HL-60 (cell line): ENCODE measurements at regions not wholly inside any gene's neighbourhood (a gene's known extent, or its start where the extent isn't known, plus 50 kb on each side); places are given as distances from the start of the nearest gene placed in this dataset.

ENCODE experiments used
- DNase-seq, 2 experiments: peaks; one replicate each; pipeline ENCODE4 v3.0.0-alpha.2; 2010 to 2020; ENCODE audit warnings: low read depth in 1 of 2, low spot score in 1 of 2
- H3K27ac ChIP-seq: fragments of 250-450 bp; sonication (Bioruptor Pico); replicated peaks from 2 replicates; pipeline ENCODE4 v1.5.1; 2020; ENCODE audit warnings: mild to moderate bottlenecking, moderate library complexity
- H3K27me3 ChIP-seq: fragments of 250-450 bp; sonication (Bioruptor Pico); 2 replicates; pipeline ENCODE4 v1.5.1; 2021; ENCODE audit warnings: mild to moderate bottlenecking, moderate library complexity; ENCODE audit not compliant: insufficient read depth, poor library complexity, severe bottlenecking
- H3K4me3 ChIP-seq: replicated peaks from 2 replicates; pipeline ENCODE4 v1.5.1; 2011; ENCODE audit warnings: mild to moderate bottlenecking, control low read depth, low read length; ENCODE audit not compliant: insufficient read depth
- GABPA ChIP-seq: IDR thresholded peaks from 2 replicates; pipeline ENCODE4 v1.6.1; 2012; ENCODE audit warnings: low read depth
- POLR2AphosphoS5 ChIP-seq: IDR thresholded peaks from 2 replicates; pipeline ENCODE4 v1.6.1; 2012; ENCODE audit warnings: low read depth
- SPI1 ChIP-seq: IDR thresholded peaks from 2 replicates; pipeline ENCODE4 v1.6.1; 2012; ENCODE audit warnings: low read depth, mild to moderate bottlenecking, borderline replicate concordance
- TF ChIP-seq, protein P1 (sequence below): IDR thresholded peaks from one replicate; pipeline ENCODE4 v1.5.1; 2011; ENCODE audit warnings: low read length, control low read depth, inconsistent platforms; ENCODE audit not compliant: insufficient read depth
- TF ChIP-seq, protein P2 (sequence below): IDR thresholded peaks from 2 replicates; pipeline ENCODE4 v1.6.1; 2012; ENCODE audit warnings: low read depth; ENCODE audit not compliant: insufficient replicate concordance

DNA sequence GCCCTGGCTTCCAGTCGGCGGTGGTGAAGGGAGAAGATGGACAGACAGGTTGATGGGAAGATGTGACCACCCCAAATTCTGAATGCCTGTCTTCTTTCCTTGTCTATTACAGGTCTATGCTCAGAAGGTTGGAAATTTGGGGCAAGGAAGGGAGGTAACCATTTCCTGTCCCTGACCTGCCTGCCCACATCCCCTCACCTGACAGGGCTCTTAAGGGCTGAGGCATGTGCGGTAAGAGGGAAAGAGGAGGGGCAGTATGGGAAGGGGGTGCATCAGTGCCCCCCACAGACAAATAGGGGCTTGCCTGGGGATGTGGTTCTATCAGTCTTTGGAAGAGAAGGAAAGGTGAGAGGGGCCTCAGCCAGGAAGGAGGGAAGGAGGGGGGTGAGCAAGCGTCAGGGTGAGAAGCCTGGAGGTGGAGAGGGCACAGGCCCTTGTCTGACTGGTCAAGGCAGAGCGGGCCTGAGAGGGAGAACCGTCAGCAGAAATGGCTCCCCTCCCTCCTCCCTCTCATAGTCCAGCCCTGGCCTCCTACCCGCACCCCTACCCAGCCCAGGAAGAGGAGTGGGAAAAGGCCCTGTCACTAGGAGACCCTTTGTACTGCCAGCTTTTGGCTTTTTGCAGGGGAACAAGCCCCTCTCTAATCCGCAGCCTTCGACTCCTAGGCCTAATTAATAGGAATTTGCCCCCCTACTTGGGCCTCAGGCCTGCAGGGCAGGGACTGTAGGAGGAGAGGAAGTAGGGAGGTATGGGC lies 104.4 kb upstream of the FOXP4 start:
- no peak overlapping the region for H3K27ac ChIP-seq
- no peak for DNase-seq
- no peak overlapping the region for H3K4me3 ChIP-seq
- peaks cover 5% of the 10 kb centered on the region for H3K27me3 ChIP-seq
- TF ChIP-seq, protein P1, sequence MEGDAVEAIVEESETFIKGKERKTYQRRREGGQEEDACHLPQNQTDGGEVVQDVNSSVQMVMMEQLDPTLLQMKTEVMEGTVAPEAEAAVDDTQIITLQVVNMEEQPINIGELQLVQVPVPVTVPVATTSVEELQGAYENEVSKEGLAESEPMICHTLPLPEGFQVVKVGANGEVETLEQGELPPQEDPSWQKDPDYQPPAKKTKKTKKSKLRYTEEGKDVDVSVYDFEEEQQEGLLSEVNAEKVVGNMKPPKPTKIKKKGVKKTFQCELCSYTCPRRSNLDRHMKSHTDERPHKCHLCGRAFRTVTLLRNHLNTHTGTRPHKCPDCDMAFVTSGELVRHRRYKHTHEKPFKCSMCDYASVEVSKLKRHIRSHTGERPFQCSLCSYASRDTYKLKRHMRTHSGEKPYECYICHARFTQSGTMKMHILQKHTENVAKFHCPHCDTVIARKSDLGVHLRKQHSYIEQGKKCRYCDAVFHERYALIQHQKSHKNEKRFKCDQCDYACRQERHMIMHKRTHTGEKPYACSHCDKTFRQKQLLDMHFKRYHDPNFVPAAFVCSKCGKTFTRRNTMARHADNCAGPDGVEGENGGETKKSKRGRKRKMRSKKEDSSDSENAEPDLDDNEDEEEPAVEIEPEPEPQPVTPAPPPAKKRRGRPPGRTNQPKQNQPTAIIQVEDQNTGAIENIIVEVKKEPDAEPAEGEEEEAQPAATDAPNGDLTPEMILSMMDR, result no peak

DNA sequence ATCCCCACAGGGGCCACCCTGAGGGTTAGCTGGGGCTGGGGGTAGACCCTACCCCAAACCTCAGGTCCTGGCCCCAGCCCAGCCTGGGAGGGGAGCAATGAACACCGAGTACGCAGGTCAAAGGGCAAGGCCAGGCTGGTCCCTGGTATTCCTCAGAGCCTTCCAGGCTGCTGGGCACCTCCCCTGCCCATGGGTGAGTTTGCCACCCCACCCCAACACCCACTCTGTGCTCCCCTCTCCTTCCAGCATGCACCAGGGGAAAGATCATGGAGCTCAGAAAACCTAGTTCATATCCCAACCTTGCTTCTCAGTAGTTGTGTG lies 103.9 kb upstream of the FOXP4 start:
- TF ChIP-seq, protein P1, result no peak
- TF ChIP-seq SPI1 (no peak), POLR2AphosphoS5 (no peak), GABPA (no peak)
- TF ChIP-seq, protein P2, sequence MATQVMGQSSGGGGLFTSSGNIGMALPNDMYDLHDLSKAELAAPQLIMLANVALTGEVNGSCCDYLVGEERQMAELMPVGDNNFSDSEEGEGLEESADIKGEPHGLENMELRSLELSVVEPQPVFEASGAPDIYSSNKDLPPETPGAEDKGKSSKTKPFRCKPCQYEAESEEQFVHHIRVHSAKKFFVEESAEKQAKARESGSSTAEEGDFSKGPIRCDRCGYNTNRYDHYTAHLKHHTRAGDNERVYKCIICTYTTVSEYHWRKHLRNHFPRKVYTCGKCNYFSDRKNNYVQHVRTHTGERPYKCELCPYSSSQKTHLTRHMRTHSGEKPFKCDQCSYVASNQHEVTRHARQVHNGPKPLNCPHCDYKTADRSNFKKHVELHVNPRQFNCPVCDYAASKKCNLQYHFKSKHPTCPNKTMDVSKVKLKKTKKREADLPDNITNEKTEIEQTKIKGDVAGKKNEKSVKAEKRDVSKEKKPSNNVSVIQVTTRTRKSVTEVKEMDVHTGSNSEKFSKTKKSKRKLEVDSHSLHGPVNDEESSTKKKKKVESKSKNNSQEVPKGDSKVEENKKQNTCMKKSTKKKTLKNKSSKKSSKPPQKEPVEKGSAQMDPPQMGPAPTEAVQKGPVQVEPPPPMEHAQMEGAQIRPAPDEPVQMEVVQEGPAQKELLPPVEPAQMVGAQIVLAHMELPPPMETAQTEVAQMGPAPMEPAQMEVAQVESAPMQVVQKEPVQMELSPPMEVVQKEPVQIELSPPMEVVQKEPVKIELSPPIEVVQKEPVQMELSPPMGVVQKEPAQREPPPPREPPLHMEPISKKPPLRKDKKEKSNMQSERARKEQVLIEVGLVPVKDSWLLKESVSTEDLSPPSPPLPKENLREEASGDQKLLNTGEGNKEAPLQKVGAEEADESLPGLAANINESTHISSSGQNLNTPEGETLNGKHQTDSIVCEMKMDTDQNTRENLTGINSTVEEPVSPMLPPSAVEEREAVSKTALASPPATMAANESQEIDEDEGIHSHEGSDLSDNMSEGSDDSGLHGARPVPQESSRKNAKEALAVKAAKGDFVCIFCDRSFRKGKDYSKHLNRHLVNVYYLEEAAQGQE, result no peak
- no peak for DNase-seq
- Histone ChIP-seq H3K27me3 (peaks cover 5% of the 10 kb centered on the region), H3K27ac (no peak overlapping the region), H3K4me3 (no peak overlapping the region)

DNA sequence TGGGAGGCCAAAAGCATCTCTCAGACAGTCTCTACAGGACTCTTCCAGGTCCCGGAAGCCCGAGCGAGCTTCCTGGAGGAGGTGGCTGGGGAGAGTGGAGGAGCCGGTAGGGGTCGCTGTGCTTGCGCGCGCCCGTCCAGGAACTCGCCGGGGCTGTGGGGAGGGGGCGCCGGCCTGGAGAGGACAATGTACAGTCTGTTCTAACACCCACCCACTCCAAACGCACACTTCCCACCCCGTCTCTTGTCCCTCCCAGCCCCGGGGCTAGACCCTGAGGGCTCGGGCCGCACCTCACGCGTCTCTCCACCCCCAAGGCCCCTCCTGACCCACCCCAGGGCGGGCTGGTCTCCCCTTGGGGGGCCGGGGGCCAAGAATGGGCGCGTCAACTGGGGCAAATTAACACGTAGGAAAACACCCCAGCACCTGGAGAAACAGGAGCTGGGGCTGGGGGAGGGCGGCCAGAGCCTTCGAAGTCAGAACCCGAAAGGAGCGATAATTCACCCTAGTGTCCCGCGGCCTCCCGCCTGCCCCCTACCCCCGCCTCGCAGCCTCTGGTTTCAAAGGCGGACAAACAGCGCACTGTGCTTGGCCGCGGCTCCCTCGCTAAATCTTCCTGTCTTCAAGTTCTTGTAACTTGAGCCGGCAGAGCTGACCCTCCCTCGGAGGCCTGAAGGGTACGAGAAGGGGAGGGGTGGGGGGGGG lies 103.2 kb upstream of the FOXP4 start:
- DNase-seq, result no peak
- Histone ChIP-seq H3K4me3 (no peak overlapping the region), H3K27me3 (peaks cover 5% of the 10 kb centered on the region), H3K27ac (no peak overlapping the region)
- TF ChIP-seq, protein P1, result no peak
- TF ChIP-seq POLR2AphosphoS5, result no peak
- TF ChIP-seq, protein P2, result no peak
- TF ChIP-seq GABPA, result no peak
- no peak for TF ChIP-seq SPI1
